GM23338 (cell line): ENCODE measurements at regions not wholly inside any gene's neighbourhood (a gene's known extent, or its start where the extent isn't known, plus 50 kb on each side); places are given as distances from the start of the nearest gene placed in this dataset.

Source experiments
- ATAC-seq: fragments of 200-7000 bp; cut with Tn5 transposase; 3 replicates; pipeline ENCODE4 v1.9.1; 2020
- DNase-seq: peaks from one replicate; pipeline ENCODE4 v3.0.0-alpha.2; 2015; ENCODE audit warnings: low spot score
- H2AFZ ChIP-seq: fragments of 200-600 bp; sonication (generic); 2 replicates; pipeline ENCODE4 v1.8.0; 2016; ENCODE audit warnings: antibody characterized with exemption, mild to moderate bottlenecking, moderate library complexity
- H3F3A ChIP-seq: fragments of 200-600 bp; sonication (generic); replicated peaks from 2 replicates; pipeline ENCODE4 v1.8.0; 2017; ENCODE audit warnings: antibody characterized with exemption, mixed run types, low read depth
- H3K27ac ChIP-seq: fragments of 200-600 bp; sonication (generic); 2 replicates; pipeline ENCODE4 v1.6.1; 2016; ENCODE audit warnings: low read depth
- H3K27me3 ChIP-seq: fragments of 200-600 bp; sonication (generic); 2 replicates; pipeline ENCODE4 v1.8.0; 2016; ENCODE audit warnings: mild to moderate bottlenecking, mixed run types, moderate library complexity; ENCODE audit not compliant: insufficient read depth
- H3K36me3 ChIP-seq: fragments of 200-600 bp; sonication (generic); 2 replicates; pipeline ENCODE4 v1.8.0; 2016; ENCODE audit warnings: mild to moderate bottlenecking; ENCODE audit not compliant: insufficient read depth
- H3K4me1 ChIP-seq: fragments of 200-600 bp; sonication (generic); 2 replicates; pipeline ENCODE4 v1.8.0; 2016; ENCODE audit warnings: mild to moderate bottlenecking, moderate library complexity; ENCODE audit not compliant: insufficient read depth
- H3K4me2 ChIP-seq: fragments of 200-600 bp; sonication (generic); 2 replicates; pipeline ENCODE4 v1.7.1; 2017; ENCODE audit warnings: mixed run types
- H3K4me3 ChIP-seq: fragments of 200-600 bp; sonication (generic); 2 replicates; pipeline ENCODE4 v1.6.1; 2016; ENCODE audit warnings: mixed run types
- H3K79me2 ChIP-seq: fragments of 200-600 bp; sonication (generic); replicated peaks from 2 replicates; pipeline ENCODE4 v1.8.0; 2017; ENCODE audit warnings: mild to moderate bottlenecking; ENCODE audit not compliant: insufficient read depth
- H3K9me2 ChIP-seq: fragments of 200-600 bp; sonication (generic); 2 replicates; pipeline ENCODE4 v1.8.0; 2017; ENCODE audit not compliant: insufficient read depth
- H4K20me1 ChIP-seq: fragments of 200-600 bp; sonication (generic); replicated peaks from 2 replicates; pipeline ENCODE4 v1.8.0; 2017; ENCODE audit warnings: mild to moderate bottlenecking; ENCODE audit not compliant: insufficient read depth
- H3K27ac Mint-ChIP-seq: 2 replicates; pipeline ENCODE4 v1.8.0; 2020; ENCODE audit warnings: inconsistent platforms, mild to moderate bottlenecking, moderate library complexity, mixed read lengths
- H3K27me3 Mint-ChIP-seq: 3 replicates; pipeline ENCODE4 v1.8.0; 2022; ENCODE audit warnings: low read depth, mild to moderate bottlenecking, moderate library complexity, mixed read lengths, inconsistent platforms; ENCODE audit not compliant: insufficient read depth, poor library complexity
- H3K36me3 Mint-ChIP-seq: 3 replicates; pipeline ENCODE4 v1.8.0; 2021; ENCODE audit warnings: low read depth, mild to moderate bottlenecking, inconsistent platforms, moderate library complexity, mixed read lengths
- H3K4me1 Mint-ChIP-seq: 3 replicates; pipeline ENCODE4 v1.8.0; 2020; ENCODE audit warnings: mild to moderate bottlenecking, inconsistent platforms, mixed read lengths
- H3K4me3 Mint-ChIP-seq: 3 replicates; pipeline ENCODE4 v1.8.0; 2021; ENCODE audit warnings: moderate library complexity, mild to moderate bottlenecking, inconsistent platforms, mixed read lengths
- H3K9me3 Mint-ChIP-seq: 3 replicates; pipeline ENCODE4 v1.8.0; 2020; ENCODE audit warnings: moderate library complexity, mild to moderate bottlenecking, inconsistent platforms, mixed read lengths
- CTCF ChIP-seq, 2 experiments: fragments of 200-600 bp in 1 of 2; sonication (generic) in 1 of 2; conservative IDR thresholded peaks; 2 replicates each; pipeline versions ENCODE4 v1.5.1 to v1.6.1; 2016 to 2017; ENCODE audit warnings: antibody characterized with exemption in 2 of 2, low read depth in 2 of 2, mild to moderate bottlenecking in 2 of 2, moderate library complexity in 1 of 2
- ETS1 ChIP-seq: IDR thresholded peaks from 2 replicates; pipeline ENCODE4 v1.6.1; 2016; ENCODE audit warnings: antibody characterized with exemption
- EZH2 ChIP-seq: fragments of 200-600 bp; sonication (generic); IDR thresholded peaks from one replicate; pipeline ENCODE4 v1.8.0; 2017; ENCODE audit warnings: antibody characterized with exemption, mild to moderate bottlenecking, low read depth; ENCODE audit not compliant: unreplicated experiment
- REST ChIP-seq: IDR thresholded peaks from one replicate; pipeline ENCODE4 v1.6.1; 2018; ENCODE audit warnings: antibody characterized with exemption; ENCODE audit not compliant: unreplicated experiment
- ZNF114 ChIP-seq: fragments of 250-450 bp; sonication (Bioruptor Pico); IDR thresholded peaks from 2 replicates; pipeline ENCODE4 v1.5.0; 2020; ENCODE audit warnings: mild to moderate bottlenecking, moderate library complexity
- ZNF331 ChIP-seq: fragments of 250-450 bp; sonication (Bioruptor Pico); IDR thresholded peaks from 2 replicates; pipeline ENCODE4 v1.5.0; 2020; ENCODE audit warnings: low read depth, mild to moderate bottlenecking, moderate library complexity

GRCh38 chr5:60410427-60410826 lies 289.5 kb downstream of the DEPDC1B start:
- Histone ChIP-seq H3K4me1 (no peaks in the 10 kb centered on the region), H3F3A (no peaks in the 10 kb centered on the region), H3K27ac (no peak overlapping the region), H3K4me2 (no peak overlapping the region), H3K27me3 (no peaks in the 10 kb centered on the region), H3K9me2 (no peaks in the 10 kb centered on the region), H4K20me1 (no peaks in the 10 kb centered on the region), H2AFZ (no peak overlapping the region), H3K4me3 (no peak overlapping the region), H3K36me3 (no peaks in the 10 kb centered on the region), H3K79me2 (no peaks in the 10 kb centered on the region)
- DNase-seq (no peak), ATAC-seq (no peak)
- TF ChIP-seq ZNF114 (CRISPR knock-in tag) = no peak
- TF ChIP-seq ETS1 = no peak
- TF ChIP-seq REST = no peak
- TF ChIP-seq ZNF331 (CRISPR knock-in tag) = no peak
- TF ChIP-seq CTCF (conservative IDR thresholded peaks at IDR 0.05; ENCODE audit: low read depth in 2 of 2) = no peak
- TF ChIP-seq EZH2 = no peak
- no peak overlapping the region for H3K27ac Mint-ChIP-seq
- H3K27me3 Mint-ChIP-seq = no peaks in the 10 kb centered on the region
- H3K4me3 Mint-ChIP-seq = no peak overlapping the region
- no peaks in the 10 kb centered on the region for H3K36me3 Mint-ChIP-seq
- no peaks in the 10 kb centered on the region for H3K4me1 Mint-ChIP-seq
- no peaks in the 10 kb centered on the region for H3K9me3 Mint-ChIP-seq

- TF ChIP-seq EZH2 = no peak
- Histone ChIP-seq H3K79me2 (no peaks in the 10 kb centered on the region), H3K27ac (no peak overlapping the region), H3K4me3 (no peak overlapping the region), H3K9me2 (0 out of 2 replicates have a peak, but pooled peaks cover 2% of the 10 kb centered on the region), H3F3A (no peaks in the 10 kb centered on the region), H3K27me3 (no peaks in the 10 kb centered on the region), H3K36me3 (no peaks in the 10 kb centered on the region), H2AFZ (no peak overlapping the region), H3K4me1 (no peaks in the 10 kb centered on the region), H3K4me2 (no peak overlapping the region), H4K20me1 (no peaks in the 10 kb centered on the region)
- no peaks in the 10 kb centered on the region for H3K36me3 Mint-ChIP-seq
- H3K27me3 Mint-ChIP-seq = no peaks in the 10 kb centered on the region
- DNase-seq = no peak
- no peaks in the 10 kb centered on the region; the same call in 2 of the 3 replicates for H3K4me1 Mint-ChIP-seq
- no peak overlapping the region for H3K27ac Mint-ChIP-seq
- H3K9me3 Mint-ChIP-seq = no peaks in the 10 kb centered on the region
- no peak overlapping the region for H3K4me3 Mint-ChIP-seq
- ATAC-seq = no peak
Measured at GRCh38 chr5:60404171-60404570, 295.8 kb downstream of the DEPDC1B start.
